Left forelimb (tissue), 1 donor: ENCODE measurements at regions not wholly inside any gene's neighbourhood (a gene's known extent, or its start where the extent isn't known, plus 50 kb on each side); places are given as distances from the start of the nearest gene placed in this dataset.

Experiments
- DNase-seq: peaks from one replicate; pipeline ENCODE4 v3.0.0-alpha.2; 2018; ENCODE audit warnings: low spot score

GRCh38 chr14:101368629-101369028 is 192.7 kb upstream of the DIO3 start:
- DNase-seq = no peak

GRCh38 chr14:101369194-101369915 is 191.9 kb upstream of the DIO3 start:
- no peak for DNase-seq

GRCh38 chr14:101369916-101370592 is 191.2 kb upstream of the DIO3 start:
- DNase-seq = no peak

GRCh38 chr14:101370593-101371569 is 190.4 kb upstream of the DIO3 start:
- DNase-seq = no peak

- DNase-seq = no peak
Measured at GRCh38 chr14:101371799-101372793, 189.2 kb upstream of the DIO3 start.

- DNase-seq = no peak
Measured at GRCh38 chr14:101372894-101373620, 188.2 kb upstream of the DIO3 start.

- DNase-seq = no peak
Measured at GRCh38 chr14:101373690-101374295, 187.5 kb upstream of the DIO3 start.

GRCh38 chr14:101374373-101375338 is 186.6 kb upstream of the DIO3 start:
- no peak for DNase-seq

- DNase-seq = no peak
Measured at GRCh38 chr14:101377069-101377468, 184.2 kb upstream of the DIO3 start.

- DNase-seq = no peak
Measured at GRCh38 chr14:101379842-101380241, 181.5 kb upstream of the DIO3 start.

- no peak for DNase-seq
Measured at GRCh38 chr14:101380512-101380911, 180.8 kb upstream of the DIO3 start.

GRCh38 chr14:101380940-101381339 is 180.4 kb upstream of the DIO3 start:
- no peak for DNase-seq

GRCh38 chr14:101383737-101384338 is 177.5 kb upstream of the DIO3 start:
- no peak for DNase-seq

GRCh38 chr14:101394374-101394773 is 166.9 kb upstream of the DIO3 start:
- DNase-seq = no peak

- no peak for DNase-seq
Measured at GRCh38 chr14:101395779-101396178, 165.5 kb upstream of the DIO3 start.

- DNase-seq = no peak
Measured at GRCh38 chr14:101397206-101397605, 164.1 kb upstream of the DIO3 start.

GRCh38 chr14:101398011-101398410 is 163.3 kb upstream of the DIO3 start:
- no peak for DNase-seq

- DNase-seq = no peak
Measured at GRCh38 chr14:101399737-101400517, 161.4 kb upstream of the DIO3 start.
